ENCODE measurements at regions not wholly inside any gene's neighbourhood (a gene's known extent, or its start where the extent isn't known, plus 50 kb on each side); places are given as distances from the start of the nearest gene placed in this dataset.
"Not testable (repeated sequence)": the region's sequence is repeated elsewhere in the genome, so short reads cannot be mapped to it uniquely, and the experiment has no call there.

- H3K4me3 ChIP-seq, result no peak overlapping the region
- H3K4me1 ChIP-seq (replicated peaks), result no peaks in the 10 kb centered on the region
- H3K9me3 ChIP-seq (replicated peaks), result peaks cover 10% of the 10 kb centered on the region
- no peaks in the 10 kb centered on the region for H3K36me3 ChIP-seq
- no peak overlapping the region for H3K27ac ChIP-seq
- DNase-seq (ENCODE audit: low read depth in 1 of 2, low spot score in 2 of 2), result no peak
- H3K27me3 ChIP-seq (replicated peaks), result peaks cover 38% of the 10 kb centered on the region
Measured at GRCh38 chr20:63145156-63145555, 70.8 kb downstream of the YTHDF1 start.

DNA sequence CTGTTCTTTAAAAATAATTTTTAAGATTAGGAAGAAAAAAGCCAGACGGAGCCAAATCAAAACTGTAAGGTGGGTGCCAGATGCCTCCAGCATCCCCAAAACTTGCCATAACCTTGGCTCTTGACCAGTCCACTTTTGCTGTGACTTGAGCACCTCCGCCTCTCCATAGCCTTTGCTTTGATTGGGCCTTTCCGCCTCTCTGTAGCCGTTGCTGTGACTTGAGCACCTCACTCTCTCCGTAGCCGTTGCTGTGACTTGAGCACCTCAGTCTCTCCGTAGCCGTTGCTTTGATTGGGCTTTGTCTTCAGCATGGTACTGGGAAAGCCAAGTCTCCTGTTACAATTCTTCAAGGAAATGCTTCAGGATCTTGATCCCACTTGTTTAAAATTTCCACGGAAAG is 73.0 kb downstream of the YTHDF1 start:
- Histone ChIP-seq H3K36me3 (no peaks in the 10 kb centered on the region), H3K27ac (no peak overlapping the region), H3K27me3 (replicated peaks) (peaks cover 51% of the 10 kb centered on the region), H3K9me3 (replicated peaks) (peaks cover 7% of the 10 kb centered on the region), H3K4me1 (replicated peaks) (no peaks in the 10 kb centered on the region), H3K4me3 (no peak overlapping the region)
- DNase-seq (ENCODE audit: low read depth in 1 of 2, low spot score in 2 of 2), result no peak

GRCh38 chr20:63141531-63141930 is 74.4 kb downstream of the YTHDF1 start:
- H3K27me3 ChIP-seq (replicated peaks), result peaks cover 58% of the 10 kb centered on the region
- no peaks in the 10 kb centered on the region for H3K36me3 ChIP-seq
- no peak overlapping the region for H3K27ac ChIP-seq
- no peak for DNase-seq (ENCODE audit: low read depth in 1 of 2, low spot score in 2 of 2)
- no peaks in the 10 kb centered on the region for H3K4me1 ChIP-seq (replicated peaks)
- no peaks in the 10 kb centered on the region for H3K9me3 ChIP-seq (replicated peaks)
- no peak overlapping the region for H3K4me3 ChIP-seq

GRCh38 chr20:63140514-63141433 is 75.2 kb downstream of the YTHDF1 start:
- H3K27ac ChIP-seq, result no peak overlapping the region
- DNase-seq (ENCODE audit: low read depth in 1 of 2, low spot score in 2 of 2), result no peak
- H3K9me3 ChIP-seq (replicated peaks), result no peaks in the 10 kb centered on the region
- H3K4me1 ChIP-seq (replicated peaks), result no peaks in the 10 kb centered on the region
- no peak overlapping the region for H3K4me3 ChIP-seq
- no peaks in the 10 kb centered on the region for H3K36me3 ChIP-seq
- H3K27me3 ChIP-seq (replicated peaks), result peaks cover 58% of the 10 kb centered on the region

DNA sequence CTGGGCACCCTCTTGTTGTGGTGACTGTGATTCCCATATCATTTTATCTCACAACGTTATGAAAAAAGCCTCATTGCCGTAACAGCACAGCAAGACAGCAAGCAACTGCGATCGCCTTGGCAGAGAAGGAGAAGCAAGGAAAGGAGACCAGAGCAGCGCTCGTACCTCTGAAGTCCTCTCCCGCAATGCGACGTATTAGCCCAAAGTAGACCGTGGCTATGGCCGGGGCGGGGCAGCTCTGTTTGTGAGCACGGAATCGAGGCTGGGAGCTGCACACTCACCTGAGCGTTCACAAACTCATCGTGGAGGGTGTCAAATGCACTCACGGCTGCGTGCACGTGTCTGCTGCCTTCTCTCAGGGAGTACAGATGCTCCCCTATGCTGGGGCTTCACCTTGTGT is 76.1 kb downstream of the YTHDF1 start:
- Histone ChIP-seq H3K4me3 (no peak overlapping the region), H3K27me3 (replicated peaks) (peaks cover 58% of the 10 kb centered on the region), H3K9me3 (replicated peaks) (no peaks in the 10 kb centered on the region), H3K4me1 (replicated peaks) (no peaks in the 10 kb centered on the region), H3K36me3 (no peaks in the 10 kb centered on the region), H3K27ac (no peak overlapping the region)
- DNase-seq (ENCODE audit: low read depth in 1 of 2, low spot score in 2 of 2), result no peak

GRCh38 chr20:63139356-63139755 is 76.6 kb downstream of the YTHDF1 start:
- no peak for DNase-seq (ENCODE audit: low read depth in 1 of 2, low spot score in 2 of 2)
- Histone ChIP-seq H3K9me3 (replicated peaks) (no peaks in the 10 kb centered on the region), H3K27me3 (replicated peaks) (peaks cover 58% of the 10 kb centered on the region), H3K36me3 (no peaks in the 10 kb centered on the region), H3K27ac (no peak overlapping the region), H3K4me1 (replicated peaks) (no peaks in the 10 kb centered on the region), H3K4me3 (no peak overlapping the region)

GRCh38 chr20:63138855-63139341 is 77.0 kb downstream of the YTHDF1 start:
- DNase-seq (ENCODE audit: low read depth in 1 of 2, low spot score in 2 of 2), result no peak
- Histone ChIP-seq H3K4me3 (no peak overlapping the region), H3K27ac (no peak overlapping the region), H3K36me3 (no peaks in the 10 kb centered on the region), H3K4me1 (replicated peaks) (no peaks in the 10 kb centered on the region), H3K27me3 (replicated peaks) (peaks cover 58% of the 10 kb centered on the region), H3K9me3 (replicated peaks) (no peaks in the 10 kb centered on the region)

GRCh38 chr20:63137851-63138415 is 78.0 kb downstream of the YTHDF1 start:
- Histone ChIP-seq H3K9me3 (replicated peaks) (no peaks in the 10 kb centered on the region), H3K36me3 (no peaks in the 10 kb centered on the region), H3K27ac (no peak overlapping the region), H3K4me3 (no peak overlapping the region), H3K4me1 (replicated peaks) (no peaks in the 10 kb centered on the region), H3K27me3 (replicated peaks) (peaks cover 54% of the 10 kb centered on the region)
- DNase-seq (ENCODE audit: low read depth in 1 of 2, low spot score in 2 of 2), result no peak

DNA sequence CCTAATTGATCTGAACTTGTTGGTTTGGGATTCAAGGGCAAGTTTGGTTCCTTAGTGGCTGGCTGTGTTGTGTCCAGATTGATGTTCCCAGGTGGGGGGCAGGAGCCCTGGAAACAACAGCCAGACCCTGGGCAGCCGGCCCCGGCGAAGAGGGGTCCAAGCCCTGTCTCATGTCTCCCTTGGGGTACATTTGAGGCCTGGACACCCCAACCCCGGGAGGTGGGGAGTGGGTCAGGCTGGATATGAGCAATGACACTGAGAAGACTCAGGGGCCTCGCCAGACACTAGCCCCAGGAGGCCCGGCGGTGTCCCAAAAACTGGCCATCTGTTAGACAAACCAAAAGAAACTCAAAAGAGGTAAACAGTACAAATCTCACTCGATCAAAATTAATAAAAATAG is 79.6 kb downstream of the YTHDF1 start:
- H3K4me1 ChIP-seq (replicated peaks), result no peaks in the 10 kb centered on the region
- H3K27ac ChIP-seq, result no peak overlapping the region
- no peak for DNase-seq (ENCODE audit: low read depth in 1 of 2, low spot score in 2 of 2)
- no peaks in the 10 kb centered on the region for H3K36me3 ChIP-seq
- H3K27me3 ChIP-seq (replicated peaks), result peaks cover 40% of the 10 kb centered on the region
- no peaks in the 10 kb centered on the region for H3K9me3 ChIP-seq (replicated peaks)
- H3K4me3 ChIP-seq, result no peak overlapping the region

DNA sequence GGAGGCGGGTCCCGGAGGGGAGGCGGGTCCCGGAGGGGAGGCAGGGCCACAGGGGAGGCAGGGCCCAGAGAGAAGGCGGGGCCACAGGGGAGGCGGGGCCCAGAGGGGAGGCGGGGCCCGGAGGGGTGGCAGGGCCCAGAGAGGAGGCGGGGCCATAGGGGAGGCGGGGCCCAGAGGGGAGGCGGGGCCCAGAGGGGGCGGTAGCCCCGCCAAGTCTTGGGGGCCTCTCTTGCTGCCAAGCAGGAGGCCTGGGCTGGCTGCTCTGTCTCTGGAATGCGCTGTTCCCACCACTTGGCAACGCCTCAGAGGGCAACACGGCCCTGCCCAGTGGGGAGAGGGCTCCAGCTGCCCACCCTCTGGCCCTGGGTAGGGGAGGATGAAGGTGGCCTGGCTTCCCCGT is 80.5 kb downstream of the YTHDF1 start:
- H3K9me3 ChIP-seq (replicated peaks), result no peaks in the 10 kb centered on the region
- no peak overlapping the region for H3K4me3 ChIP-seq
- peaks cover 39% of the 10 kb centered on the region for H3K27me3 ChIP-seq (replicated peaks)
- no peak for DNase-seq (ENCODE audit: low read depth in 1 of 2, low spot score in 2 of 2)
- no peaks in the 10 kb centered on the region for H3K4me1 ChIP-seq (replicated peaks)
- H3K36me3 ChIP-seq, result no peaks in the 10 kb centered on the region
- no peak overlapping the region for H3K27ac ChIP-seq

DNA sequence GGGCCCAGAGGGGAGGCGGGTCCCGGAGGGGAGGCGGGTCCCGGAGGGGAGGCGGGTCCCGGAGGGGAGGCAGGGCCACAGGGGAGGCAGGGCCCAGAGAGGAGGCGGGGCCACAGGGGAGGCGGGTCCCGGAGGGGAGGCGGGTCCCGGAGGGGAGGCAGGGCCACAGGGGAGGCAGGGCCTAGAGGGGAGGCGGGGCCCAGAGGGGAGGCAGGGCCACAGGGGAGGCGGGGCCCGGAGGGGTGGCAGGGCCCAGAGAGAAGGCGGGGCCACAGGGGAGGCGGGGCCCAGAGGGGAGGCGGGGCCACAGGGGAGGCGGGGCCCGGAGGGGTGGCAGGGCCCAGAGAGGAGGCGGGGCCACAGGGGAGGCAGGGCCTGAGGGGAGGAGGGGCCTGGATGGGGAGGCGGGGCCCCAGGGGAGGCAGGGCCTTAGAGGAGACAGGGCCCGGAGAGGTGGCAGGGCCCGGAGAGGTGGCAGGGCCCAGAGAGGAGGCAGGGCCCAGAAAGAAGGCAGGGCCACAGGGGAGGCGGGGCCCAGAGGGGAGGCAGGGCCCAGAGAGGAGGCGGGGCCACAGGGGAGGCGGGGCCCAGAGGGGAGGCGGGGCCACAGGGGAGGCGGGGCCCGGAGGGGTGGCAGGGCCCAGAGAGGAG is 81.1 kb downstream of the YTHDF1 start:
- H3K27ac ChIP-seq; H3K4me3 ChIP-seq; H3K9me3 ChIP-seq (replicated peaks); H3K4me1 ChIP-seq (replicated peaks); H3K36me3 ChIP-seq; DNase-seq (ENCODE audit: low read depth in 1 of 2, low spot score in 2 of 2): not testable (repeated sequence)
- peaks cover 40% of the 10 kb centered on the region for H3K27me3 ChIP-seq (replicated peaks)

DNA sequence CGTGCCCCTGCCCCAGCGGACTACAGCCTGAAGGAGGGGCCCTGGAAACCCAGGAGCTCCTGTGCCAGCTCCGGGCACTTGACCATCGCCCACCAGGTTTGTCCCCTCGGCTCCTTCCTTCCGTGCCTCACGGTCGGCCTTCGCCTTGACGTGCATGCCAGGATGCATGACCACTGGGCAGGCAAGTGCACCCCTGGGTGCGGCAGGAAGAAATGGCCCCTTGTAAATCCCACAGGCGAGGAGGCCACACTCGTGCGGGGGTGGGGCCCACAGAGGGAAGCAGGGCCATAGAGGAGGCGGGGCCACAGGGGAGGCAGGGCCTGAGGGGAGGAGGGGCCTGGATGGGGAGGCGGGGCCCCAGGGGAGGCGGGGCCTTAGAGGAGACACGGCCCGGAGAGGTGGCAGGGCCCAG is 81.7 kb downstream of the YTHDF1 start:
- no peak for DNase-seq (ENCODE audit: low read depth in 1 of 2, low spot score in 2 of 2)
- H3K27ac ChIP-seq, result no peak overlapping the region
- no peaks in the 10 kb centered on the region for H3K36me3 ChIP-seq
- no peaks in the 10 kb centered on the region for H3K4me1 ChIP-seq (replicated peaks)
- H3K27me3 ChIP-seq (replicated peaks), result peaks cover 37% of the 10 kb centered on the region
- no peak overlapping the region for H3K4me3 ChIP-seq
- no peaks in the 10 kb centered on the region for H3K9me3 ChIP-seq (replicated peaks)

DNA sequence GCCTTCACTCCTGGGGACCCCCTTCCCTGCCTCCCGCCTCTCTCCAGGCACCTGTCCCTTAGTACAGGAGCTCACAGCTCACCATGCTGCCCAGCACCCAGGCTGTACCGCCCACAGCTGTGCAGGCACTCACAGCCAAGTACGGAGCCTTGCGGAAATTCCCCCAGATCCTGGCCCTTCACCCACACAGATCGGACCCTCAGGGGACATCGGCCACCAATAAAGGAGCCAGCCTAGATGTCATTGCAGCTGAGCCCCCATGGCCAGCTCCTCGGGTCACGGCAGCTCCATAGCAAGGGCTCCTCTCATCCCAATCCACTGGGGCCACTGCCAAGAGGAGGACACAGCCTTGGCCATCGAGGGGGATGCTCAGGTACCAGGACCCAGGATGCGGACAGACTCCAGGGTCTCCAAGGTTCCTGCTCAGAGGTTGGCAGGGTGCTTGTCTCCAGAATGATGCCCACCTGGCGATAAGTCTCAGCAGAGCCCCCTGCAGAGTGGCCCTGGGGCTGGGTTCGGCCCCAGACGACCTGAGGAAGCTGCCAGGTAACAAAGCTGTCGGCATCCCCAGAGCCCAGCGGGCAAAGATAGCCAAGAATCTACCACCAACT is 82.3 kb downstream of the YTHDF1 start:
- peaks cover 37% of the 10 kb centered on the region for H3K27me3 ChIP-seq (replicated peaks)
- H3K4me1 ChIP-seq (replicated peaks), result no peaks in the 10 kb centered on the region
- H3K4me3 ChIP-seq, result no peak overlapping the region
- peak in 1 of 2 experiments; percentile 35 for DNase-seq (ENCODE audit: low read depth in 1 of 2, low spot score in 2 of 2)
- H3K9me3 ChIP-seq (replicated peaks), result no peaks in the 10 kb centered on the region
- no peaks in the 10 kb centered on the region for H3K36me3 ChIP-seq
- no peak overlapping the region for H3K27ac ChIP-seq

All from SJSA1 (cell line).